Kidney (tissue), 13 donors: ENCODE measurements at regions not wholly inside any gene's neighbourhood (a gene's known extent, or its start where the extent isn't known, plus 50 kb on each side); places are given as distances from the start of the nearest gene placed in this dataset.
"Not testable (repeated sequence)": the region's sequence is repeated elsewhere in the genome, so short reads cannot be mapped to it uniquely, and the experiment has no call there.

ENCODE experiments used
- DNase-seq, 5 donors: peaks; one replicate each; pipeline ENCODE4 v3.0.0-alpha.2; 2013 to 2020
- FAIRE-seq: peaks from 2 replicates; lab custom pipeline; 2012; peaks lifted over from hg19 to GRCh38; lab: Jason Lieb, UNC
- H3K27ac ChIP-seq, 2 donors: one replicate each; pipeline ENCODE4 v1.7.0; 2013; ENCODE audit warnings: low read depth in 2 of 2, low read length in 2 of 2, inconsistent platforms in 1 of 2
- H3K27me3 ChIP-seq: one replicate; pipeline ENCODE4 v1.7.1; 2013; ENCODE audit warnings: low read length, inconsistent platforms; ENCODE audit not compliant: control insufficient read depth, insufficient read depth
- H3K36me3 ChIP-seq, 3 donors: one replicate each; pipeline versions ENCODE4 v1.7.0 to v1.7.1; 2013; ENCODE audit warnings: low read length in 3 of 3, control low read depth in 1 of 3, inconsistent platforms in 1 of 3; ENCODE audit not compliant: insufficient read depth in 3 of 3, control insufficient read depth in 2 of 3
- H3K4me1 ChIP-seq, 3 donors: one replicate each; pipeline versions ENCODE4 v1.7.0 to v1.7.1; 2013; ENCODE audit warnings: low read length in 3 of 3, inconsistent platforms in 1 of 3, low read depth in 1 of 3; ENCODE audit not compliant: control insufficient read depth in 2 of 3, insufficient read depth in 2 of 3
- H3K4me3 ChIP-seq, 3 donors: one replicate each; pipeline versions ENCODE4 v1.7.0 to v1.8.1; 2013; ENCODE audit warnings: low read length in 3 of 3, control low read depth in 1 of 3, inconsistent platforms in 1 of 3
- H3K9ac ChIP-seq, 3 donors: one replicate each; pipeline versions ENCODE4 v1.7.0 to v1.7.1; 2013; ENCODE audit warnings: low read length in 3 of 3, control low read depth in 1 of 3, inconsistent platforms in 1 of 3
- H3K9me3 ChIP-seq, 3 donors: one replicate each; pipeline versions ENCODE4 v1.7.0 to v1.7.1; 2013; ENCODE audit warnings: low read length in 3 of 3, control low read depth in 1 of 3, inconsistent platforms in 1 of 3; ENCODE audit not compliant: control insufficient read depth in 2 of 3, insufficient read depth in 1 of 3
- CTCF ChIP-seq: IDR thresholded peaks from 3 replicates; pipeline ENCODE4 v1.5.1; 2012; ENCODE audit warnings: mild to moderate bottlenecking, moderate library complexity, borderline replicate concordance; ENCODE audit not compliant: insufficient read depth; ENCODE audit errors: extremely low read depth
- intact Hi-C: fragments of 100-400 bp; cut with DNase I; formaldehyde crosslinking; loops from one replicate; pipeline ENCODE4 v1.11.1; 2022
- donor health status: control.
- donor health status: control.
- donor health status: control.
- donor health status: control.
- donor health status: control.
- donor health status: DM: yes; HTN: yes; CAD: no.
- donor health status: Normal renal cell carcinoma (clear cell type).

GRCh38 chr11:69585385-69585784 lies 55.6 kb upstream of the CCND1 start:
- H3K9ac ChIP-seq = no peak overlapping the region
- H3K27me3 ChIP-seq = no peaks in the 10 kb centered on the region
- FAIRE-seq = no peak
- intact Hi-C loops = no loop called here
- H3K9me3 ChIP-seq = no peaks in the 10 kb centered on the region
- H3K4me3 ChIP-seq = no peak overlapping the region
- H3K36me3 ChIP-seq = no peaks in the 10 kb centered on the region
- TF ChIP-seq CTCF = no peak
- H3K27ac ChIP-seq = no peak overlapping the region
- H3K4me1 ChIP-seq = no peaks in the 10 kb centered on the region
- DNase-seq = no peak

GRCh38 chr11:69587454-69588090 lies 53.4 kb upstream of the CCND1 start:
- Histone ChIP-seq H3K4me1 (no peaks in the 10 kb centered on the region), H3K4me3 (no peak overlapping the region), H3K36me3 (no peaks in the 10 kb centered on the region), H3K27me3 (no peaks in the 10 kb centered on the region), H3K9me3 (no peaks in the 10 kb centered on the region), H3K27ac (no peak overlapping the region), H3K9ac (no peak overlapping the region)
- intact Hi-C loops = no loop called here
- FAIRE-seq = no peak
- no peak for DNase-seq
- no peak for TF ChIP-seq CTCF

- no peaks in the 10 kb centered on the region for H3K4me1 ChIP-seq
- no peaks in the 10 kb centered on the region for H3K36me3 ChIP-seq
- H3K27me3 ChIP-seq = no peaks in the 10 kb centered on the region
- no peaks in the 10 kb centered on the region for H3K9me3 ChIP-seq
- no peak for TF ChIP-seq CTCF
- FAIRE-seq (no peak), DNase-seq (no peak)
- intact Hi-C loops = no loop called here
- no peak overlapping the region for H3K9ac ChIP-seq
- no peak overlapping the region for H3K27ac ChIP-seq
- no peak overlapping the region for H3K4me3 ChIP-seq
Measured at GRCh38 chr11:69588270-69588669, 52.7 kb upstream of the CCND1 start.

GRCh38 chr11:69590088-69590487 lies 50.9 kb upstream of the CCND1 start:
- H3K27ac ChIP-seq, H3K9me3 ChIP-seq, DNase-seq, H3K9ac ChIP-seq, H3K4me3 ChIP-seq, FAIRE-seq, intact Hi-C loops, H3K36me3 ChIP-seq, H3K27me3 ChIP-seq, H3K4me1 ChIP-seq: not testable (repeated sequence)
